GM23338 (cell line): ENCODE measurements at regions not wholly inside any gene's neighbourhood (a gene's known extent, or its start where the extent isn't known, plus 50 kb on each side); places are given as distances from the start of the nearest gene placed in this dataset.

Experiments
- CREB1 ChIP-seq: fragments of 250-450 bp; sonication (Bioruptor Pico); IDR thresholded peaks from 2 replicates; pipeline ENCODE4 v1.5.0; 2020; ENCODE audit warnings: low read depth, mild to moderate bottlenecking, moderate library complexity
- EZH2 ChIP-seq: fragments of 200-600 bp; sonication (generic); IDR thresholded peaks from one replicate; pipeline ENCODE4 v1.8.0; 2017; ENCODE audit warnings: antibody characterized with exemption, mild to moderate bottlenecking, low read depth; ENCODE audit not compliant: unreplicated experiment
- EZH2phosphoT487 ChIP-seq: fragments of 200-600 bp; sonication (generic); IDR thresholded peaks from one replicate; pipeline ENCODE4 v1.8.1; 2018; ENCODE audit warnings: antibody characterized with exemption; ENCODE audit not compliant: unreplicated experiment
- JUNB ChIP-seq: IDR thresholded peaks from one replicate; pipeline ENCODE4 v1.6.1; 2016; ENCODE audit warnings: antibody characterized with exemption; ENCODE audit not compliant: unreplicated experiment
- NANOG ChIP-seq: IDR thresholded peaks from 2 replicates; pipeline ENCODE4 v1.6.1; 2016; ENCODE audit warnings: antibody characterized with exemption, borderline replicate concordance
- POLR2AphosphoS5 ChIP-seq: IDR thresholded peaks from 2 replicates; pipeline ENCODE4 v1.6.1; 2016; ENCODE audit warnings: antibody characterized with exemption, low read depth
- TF ChIP-seq, protein P1 (sequence below), 2 experiments: fragments of 200-600 bp in 1 of 2; sonication (generic) in 1 of 2; conservative IDR thresholded peaks; 2 replicates each; pipeline versions ENCODE4 v1.5.1 to v1.6.1; 2016 to 2017; ENCODE audit warnings: antibody characterized with exemption in 2 of 2, low read depth in 2 of 2, mild to moderate bottlenecking in 2 of 2, moderate library complexity in 1 of 2
- TF ChIP-seq, protein P2 (sequence below): IDR thresholded peaks from one replicate; pipeline ENCODE4 v1.6.1; 2018; ENCODE audit warnings: antibody characterized with exemption; ENCODE audit not compliant: unreplicated experiment

DNA sequence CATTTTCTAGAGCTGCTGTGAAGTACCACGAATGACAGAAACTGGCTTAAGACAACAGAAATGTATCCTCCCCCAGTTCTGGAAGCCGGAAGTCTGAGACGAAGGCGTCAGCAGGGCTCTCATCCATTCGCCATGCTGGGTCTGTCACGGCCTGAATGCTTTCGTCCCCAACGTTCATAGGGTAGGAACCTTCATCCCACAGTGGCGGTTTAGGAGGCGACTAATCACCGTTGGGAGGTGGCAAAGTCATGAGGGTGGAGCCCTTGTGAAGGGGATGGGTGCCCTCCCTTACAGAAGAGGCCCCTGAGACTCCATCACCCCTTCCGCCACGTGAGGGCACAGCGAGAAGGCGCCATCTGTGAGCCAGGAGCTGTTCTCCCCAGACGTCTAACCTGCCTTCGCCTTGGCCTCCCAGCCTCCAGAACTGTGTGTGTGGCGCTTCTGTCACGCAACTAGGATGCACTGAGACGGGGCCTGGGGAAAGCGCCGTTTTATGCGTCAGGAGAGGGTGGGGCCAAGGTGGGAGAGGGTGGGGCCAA, 250.3 kb downstream of the TTLL2 start:
- TF ChIP-seq, protein P1, sequence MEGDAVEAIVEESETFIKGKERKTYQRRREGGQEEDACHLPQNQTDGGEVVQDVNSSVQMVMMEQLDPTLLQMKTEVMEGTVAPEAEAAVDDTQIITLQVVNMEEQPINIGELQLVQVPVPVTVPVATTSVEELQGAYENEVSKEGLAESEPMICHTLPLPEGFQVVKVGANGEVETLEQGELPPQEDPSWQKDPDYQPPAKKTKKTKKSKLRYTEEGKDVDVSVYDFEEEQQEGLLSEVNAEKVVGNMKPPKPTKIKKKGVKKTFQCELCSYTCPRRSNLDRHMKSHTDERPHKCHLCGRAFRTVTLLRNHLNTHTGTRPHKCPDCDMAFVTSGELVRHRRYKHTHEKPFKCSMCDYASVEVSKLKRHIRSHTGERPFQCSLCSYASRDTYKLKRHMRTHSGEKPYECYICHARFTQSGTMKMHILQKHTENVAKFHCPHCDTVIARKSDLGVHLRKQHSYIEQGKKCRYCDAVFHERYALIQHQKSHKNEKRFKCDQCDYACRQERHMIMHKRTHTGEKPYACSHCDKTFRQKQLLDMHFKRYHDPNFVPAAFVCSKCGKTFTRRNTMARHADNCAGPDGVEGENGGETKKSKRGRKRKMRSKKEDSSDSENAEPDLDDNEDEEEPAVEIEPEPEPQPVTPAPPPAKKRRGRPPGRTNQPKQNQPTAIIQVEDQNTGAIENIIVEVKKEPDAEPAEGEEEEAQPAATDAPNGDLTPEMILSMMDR (conservative IDR thresholded peaks at IDR 0.05; ENCODE audit: low read depth in 2 of 2) = peak in 1 of 2 experiments; percentile 9; a peak in 1 of 4 replicates
- no peak for TF ChIP-seq POLR2AphosphoS5
- no peak for TF ChIP-seq EZH2phosphoT487
- TF ChIP-seq EZH2 = no peak
- TF ChIP-seq CREB1 (CRISPR knock-in tag) = no peak
- no peak for TF ChIP-seq NANOG
- TF ChIP-seq JUNB = no peak
- TF ChIP-seq, protein P2, sequence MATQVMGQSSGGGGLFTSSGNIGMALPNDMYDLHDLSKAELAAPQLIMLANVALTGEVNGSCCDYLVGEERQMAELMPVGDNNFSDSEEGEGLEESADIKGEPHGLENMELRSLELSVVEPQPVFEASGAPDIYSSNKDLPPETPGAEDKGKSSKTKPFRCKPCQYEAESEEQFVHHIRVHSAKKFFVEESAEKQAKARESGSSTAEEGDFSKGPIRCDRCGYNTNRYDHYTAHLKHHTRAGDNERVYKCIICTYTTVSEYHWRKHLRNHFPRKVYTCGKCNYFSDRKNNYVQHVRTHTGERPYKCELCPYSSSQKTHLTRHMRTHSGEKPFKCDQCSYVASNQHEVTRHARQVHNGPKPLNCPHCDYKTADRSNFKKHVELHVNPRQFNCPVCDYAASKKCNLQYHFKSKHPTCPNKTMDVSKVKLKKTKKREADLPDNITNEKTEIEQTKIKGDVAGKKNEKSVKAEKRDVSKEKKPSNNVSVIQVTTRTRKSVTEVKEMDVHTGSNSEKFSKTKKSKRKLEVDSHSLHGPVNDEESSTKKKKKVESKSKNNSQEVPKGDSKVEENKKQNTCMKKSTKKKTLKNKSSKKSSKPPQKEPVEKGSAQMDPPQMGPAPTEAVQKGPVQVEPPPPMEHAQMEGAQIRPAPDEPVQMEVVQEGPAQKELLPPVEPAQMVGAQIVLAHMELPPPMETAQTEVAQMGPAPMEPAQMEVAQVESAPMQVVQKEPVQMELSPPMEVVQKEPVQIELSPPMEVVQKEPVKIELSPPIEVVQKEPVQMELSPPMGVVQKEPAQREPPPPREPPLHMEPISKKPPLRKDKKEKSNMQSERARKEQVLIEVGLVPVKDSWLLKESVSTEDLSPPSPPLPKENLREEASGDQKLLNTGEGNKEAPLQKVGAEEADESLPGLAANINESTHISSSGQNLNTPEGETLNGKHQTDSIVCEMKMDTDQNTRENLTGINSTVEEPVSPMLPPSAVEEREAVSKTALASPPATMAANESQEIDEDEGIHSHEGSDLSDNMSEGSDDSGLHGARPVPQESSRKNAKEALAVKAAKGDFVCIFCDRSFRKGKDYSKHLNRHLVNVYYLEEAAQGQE = no peak
